ENCODE measurements at regions not wholly inside any gene's neighbourhood (a gene's known extent, or its start where the extent isn't known, plus 50 kb on each side); places are given as distances from the start of the nearest gene placed in this dataset.

DNA sequence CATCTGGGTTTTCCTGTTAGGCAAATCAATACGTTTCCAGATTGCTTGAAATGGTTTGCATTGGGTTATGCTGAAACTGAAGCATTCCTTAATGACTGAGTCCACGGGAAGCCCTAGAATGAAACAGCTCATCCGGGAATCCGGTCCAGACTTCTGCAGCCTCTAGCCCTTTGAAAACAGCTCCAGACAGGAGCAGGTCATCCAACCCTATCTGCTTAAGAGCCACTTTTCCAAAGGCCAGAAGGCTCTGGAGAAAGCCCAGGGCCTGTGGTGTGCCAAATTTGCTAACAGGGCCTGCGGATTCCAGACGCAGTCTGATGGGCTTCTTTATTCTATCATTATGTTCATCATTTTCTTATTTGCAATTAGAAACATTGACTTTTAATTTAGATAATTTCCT, 265.4 kb downstream of the SKIDA1 start:
- no peak overlapping the region for H3K4me2 ChIP-seq (ENCODE audit: low read length)
- no peaks in the 10 kb centered on the region for H3F3A ChIP-seq (ENCODE audit: insufficient read depth, low read length, poor library complexity, severe bottlenecking)
- no peaks in the 10 kb centered on the region for H3K79me2 ChIP-seq (replicated peaks; ENCODE audit: insufficient read depth, low read length)
- no peak overlapping the region for H2AFZ ChIP-seq (ENCODE audit: low read depth, low read length)
- no peaks in the 10 kb centered on the region for H3K9me2 ChIP-seq (ENCODE audit: insufficient read depth, low read length)
- TF ChIP-seq TAF1 (IDR thresholded peaks at IDR 0.05; ENCODE audit: low read depth) = no peak
- TF ChIP-seq SMC3 (conservative IDR thresholded peaks at IDR 0.05; ENCODE audit: poor library complexity) = no peak
- TF ChIP-seq RAD21 (conservative IDR thresholded peaks at IDR 0.05) = no peak
- TF ChIP-seq EP300 (conservative IDR thresholded peaks at IDR 0.05; ENCODE audit: poor library complexity, severe bottlenecking) = no peak
- TF ChIP-seq POLR2AphosphoS5 (IDR thresholded peaks at IDR 0.05) = no peak
- TF ChIP-seq, protein P1, sequence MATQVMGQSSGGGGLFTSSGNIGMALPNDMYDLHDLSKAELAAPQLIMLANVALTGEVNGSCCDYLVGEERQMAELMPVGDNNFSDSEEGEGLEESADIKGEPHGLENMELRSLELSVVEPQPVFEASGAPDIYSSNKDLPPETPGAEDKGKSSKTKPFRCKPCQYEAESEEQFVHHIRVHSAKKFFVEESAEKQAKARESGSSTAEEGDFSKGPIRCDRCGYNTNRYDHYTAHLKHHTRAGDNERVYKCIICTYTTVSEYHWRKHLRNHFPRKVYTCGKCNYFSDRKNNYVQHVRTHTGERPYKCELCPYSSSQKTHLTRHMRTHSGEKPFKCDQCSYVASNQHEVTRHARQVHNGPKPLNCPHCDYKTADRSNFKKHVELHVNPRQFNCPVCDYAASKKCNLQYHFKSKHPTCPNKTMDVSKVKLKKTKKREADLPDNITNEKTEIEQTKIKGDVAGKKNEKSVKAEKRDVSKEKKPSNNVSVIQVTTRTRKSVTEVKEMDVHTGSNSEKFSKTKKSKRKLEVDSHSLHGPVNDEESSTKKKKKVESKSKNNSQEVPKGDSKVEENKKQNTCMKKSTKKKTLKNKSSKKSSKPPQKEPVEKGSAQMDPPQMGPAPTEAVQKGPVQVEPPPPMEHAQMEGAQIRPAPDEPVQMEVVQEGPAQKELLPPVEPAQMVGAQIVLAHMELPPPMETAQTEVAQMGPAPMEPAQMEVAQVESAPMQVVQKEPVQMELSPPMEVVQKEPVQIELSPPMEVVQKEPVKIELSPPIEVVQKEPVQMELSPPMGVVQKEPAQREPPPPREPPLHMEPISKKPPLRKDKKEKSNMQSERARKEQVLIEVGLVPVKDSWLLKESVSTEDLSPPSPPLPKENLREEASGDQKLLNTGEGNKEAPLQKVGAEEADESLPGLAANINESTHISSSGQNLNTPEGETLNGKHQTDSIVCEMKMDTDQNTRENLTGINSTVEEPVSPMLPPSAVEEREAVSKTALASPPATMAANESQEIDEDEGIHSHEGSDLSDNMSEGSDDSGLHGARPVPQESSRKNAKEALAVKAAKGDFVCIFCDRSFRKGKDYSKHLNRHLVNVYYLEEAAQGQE (IDR thresholded peaks at IDR 0.05; ENCODE audit: borderline replicate concordance) = no peak
- TF ChIP-seq, protein P2, sequence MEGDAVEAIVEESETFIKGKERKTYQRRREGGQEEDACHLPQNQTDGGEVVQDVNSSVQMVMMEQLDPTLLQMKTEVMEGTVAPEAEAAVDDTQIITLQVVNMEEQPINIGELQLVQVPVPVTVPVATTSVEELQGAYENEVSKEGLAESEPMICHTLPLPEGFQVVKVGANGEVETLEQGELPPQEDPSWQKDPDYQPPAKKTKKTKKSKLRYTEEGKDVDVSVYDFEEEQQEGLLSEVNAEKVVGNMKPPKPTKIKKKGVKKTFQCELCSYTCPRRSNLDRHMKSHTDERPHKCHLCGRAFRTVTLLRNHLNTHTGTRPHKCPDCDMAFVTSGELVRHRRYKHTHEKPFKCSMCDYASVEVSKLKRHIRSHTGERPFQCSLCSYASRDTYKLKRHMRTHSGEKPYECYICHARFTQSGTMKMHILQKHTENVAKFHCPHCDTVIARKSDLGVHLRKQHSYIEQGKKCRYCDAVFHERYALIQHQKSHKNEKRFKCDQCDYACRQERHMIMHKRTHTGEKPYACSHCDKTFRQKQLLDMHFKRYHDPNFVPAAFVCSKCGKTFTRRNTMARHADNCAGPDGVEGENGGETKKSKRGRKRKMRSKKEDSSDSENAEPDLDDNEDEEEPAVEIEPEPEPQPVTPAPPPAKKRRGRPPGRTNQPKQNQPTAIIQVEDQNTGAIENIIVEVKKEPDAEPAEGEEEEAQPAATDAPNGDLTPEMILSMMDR (IDR thresholded peaks at IDR 0.05; ENCODE audit: poor library complexity, severe bottlenecking) = no peak
- TF ChIP-seq EZH2 (IDR thresholded peaks at IDR 0.05; ENCODE audit: borderline replicate concordance, insufficient read depth, low read length, poor library complexity, severe bottlenecking) = no peak
- no peak for TF ChIP-seq MXI1 (conservative IDR thresholded peaks at IDR 0.05; ENCODE audit: poor library complexity, severe bottlenecking)
- H3K9me3 ChIP-seq (ENCODE audit: low read length) = no peaks in the 10 kb centered on the region
- no peaks in the 10 kb centered on the region for H3K36me3 ChIP-seq (ENCODE audit: insufficient read depth, low read length)
- no peaks in the 10 kb centered on the region for H3K27me3 ChIP-seq (ENCODE audit: insufficient read depth, low read depth, low read length)
- no peak overlapping the region for H3K27ac ChIP-seq (ENCODE audit: low read length)
- no peak overlapping the region for H3K9ac ChIP-seq (ENCODE audit: low read length)
- no peaks in the 10 kb centered on the region for H4K20me1 ChIP-seq (ENCODE audit: insufficient read depth)
- H3K4me3 ChIP-seq (ENCODE audit: low read length) = no peak overlapping the region

DNA sequence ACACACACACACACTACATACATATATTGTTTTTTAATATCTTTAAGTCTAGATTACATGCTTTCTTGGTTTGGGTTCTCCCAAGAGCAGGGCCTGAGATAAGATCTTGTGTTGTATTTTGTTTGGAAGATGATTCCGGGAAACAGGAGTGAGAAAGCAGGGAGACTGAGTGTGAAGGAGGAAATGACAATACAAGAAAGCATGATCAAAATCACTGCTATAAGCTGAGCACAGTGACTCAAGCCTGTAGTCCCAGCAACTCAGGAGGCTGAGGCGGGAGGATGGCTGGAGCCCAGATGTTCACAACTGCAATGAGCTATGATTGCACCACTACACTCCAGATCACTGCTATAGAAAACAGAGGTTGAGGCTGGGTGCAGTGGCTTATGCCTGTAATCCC, 267.6 kb downstream of the SKIDA1 start:
- Histone ChIP-seq H3K36me3 (ENCODE audit: insufficient read depth, low read length) (no peaks in the 10 kb centered on the region), H3K27ac (ENCODE audit: low read length) (no peak overlapping the region), H3K79me2 (replicated peaks; ENCODE audit: insufficient read depth, low read length) (no peaks in the 10 kb centered on the region), H3K9ac (ENCODE audit: low read length) (no peak overlapping the region), H3K9me3 (ENCODE audit: low read length) (no peaks in the 10 kb centered on the region), H3K9me2 (ENCODE audit: insufficient read depth, low read length) (no peaks in the 10 kb centered on the region), H3K4me3 (ENCODE audit: low read length) (no peak overlapping the region), H3K27me3 (ENCODE audit: insufficient read depth, low read depth, low read length) (no peaks in the 10 kb centered on the region), H2AFZ (ENCODE audit: low read depth, low read length) (no peak overlapping the region), H3F3A (ENCODE audit: insufficient read depth, low read length, poor library complexity, severe bottlenecking) (no peaks in the 10 kb centered on the region), H3K4me2 (ENCODE audit: low read length) (no peak overlapping the region), H4K20me1 (ENCODE audit: insufficient read depth) (no peaks in the 10 kb centered on the region)
- TF ChIP-seq EP300 (conservative IDR thresholded peaks at IDR 0.05; ENCODE audit: poor library complexity, severe bottlenecking) = no peak
- TF ChIP-seq TAF1 (IDR thresholded peaks at IDR 0.05; ENCODE audit: low read depth) = no peak
- TF ChIP-seq, protein P2 (IDR thresholded peaks at IDR 0.05; ENCODE audit: poor library complexity, severe bottlenecking) = no peak
- no peak for TF ChIP-seq POLR2AphosphoS5 (IDR thresholded peaks at IDR 0.05)
- TF ChIP-seq EZH2 (IDR thresholded peaks at IDR 0.05; ENCODE audit: borderline replicate concordance, insufficient read depth, low read length, poor library complexity, severe bottlenecking) = no peak
- no peak for TF ChIP-seq RAD21 (conservative IDR thresholded peaks at IDR 0.05)
- no peak for TF ChIP-seq MXI1 (conservative IDR thresholded peaks at IDR 0.05; ENCODE audit: poor library complexity, severe bottlenecking)
- TF ChIP-seq, protein P1 (IDR thresholded peaks at IDR 0.05; ENCODE audit: borderline replicate concordance) = no peak
- TF ChIP-seq SMC3 (conservative IDR thresholded peaks at IDR 0.05; ENCODE audit: poor library complexity) = no peak
